H1 (cell line): ENCODE measurements at regions not wholly inside any gene's neighbourhood (a gene's known extent, or its start where the extent isn't known, plus 50 kb on each side); places are given as distances from the start of the nearest gene placed in this dataset.

Experiments
- ASH2L ChIP-seq: fragments of 200-600, 300-600 bp; sonication (generic); IDR thresholded peaks from one replicate; pipeline ENCODE4 v1.7.1; 2017; ENCODE audit warnings: low read length
- CBX5 ChIP-seq: fragments of 300-800, 300-1000 bp; sonication (generic); IDR thresholded peaks from 2 replicates; pipeline ENCODE4 v1.7.1; 2016; ENCODE audit warnings: antibody characterized with exemption, low read length, low read depth
- CTBP2 ChIP-seq: IDR thresholded peaks from 2 replicates; pipeline ENCODE4 v1.7.0; 2011; ENCODE audit warnings: borderline replicate concordance, mild to moderate bottlenecking, moderate library complexity, mixed read lengths, low read length; ENCODE audit not compliant: insufficient read depth, insufficient read length
- TF ChIP-seq, protein P1 (sequence below): IDR thresholded peaks from 2 replicates; pipeline ENCODE4 v1.6.1; 2012; ENCODE audit warnings: low read length, inconsistent platforms

DNA sequence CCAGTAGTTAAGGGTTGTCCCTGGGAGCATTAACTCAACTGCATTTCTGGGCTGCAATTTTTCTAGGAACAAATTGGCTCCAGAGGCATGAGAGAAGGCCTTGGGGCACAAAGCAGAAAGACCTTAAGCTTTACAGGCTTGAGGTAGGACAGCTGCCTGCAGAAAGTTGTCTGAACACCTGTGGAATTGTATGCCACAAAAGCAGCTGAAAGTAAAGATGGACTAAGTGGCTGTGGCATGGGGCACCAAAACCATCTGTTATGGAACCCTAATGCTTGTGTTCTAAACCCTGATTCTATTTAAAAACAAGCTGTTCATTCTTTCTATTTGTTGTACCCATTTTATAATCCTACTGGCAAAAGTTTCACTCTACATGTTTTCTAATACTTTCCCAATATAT lies 515.2 kb downstream of the GLUD2 start (continued):
- TF ChIP-seq, protein P1, sequence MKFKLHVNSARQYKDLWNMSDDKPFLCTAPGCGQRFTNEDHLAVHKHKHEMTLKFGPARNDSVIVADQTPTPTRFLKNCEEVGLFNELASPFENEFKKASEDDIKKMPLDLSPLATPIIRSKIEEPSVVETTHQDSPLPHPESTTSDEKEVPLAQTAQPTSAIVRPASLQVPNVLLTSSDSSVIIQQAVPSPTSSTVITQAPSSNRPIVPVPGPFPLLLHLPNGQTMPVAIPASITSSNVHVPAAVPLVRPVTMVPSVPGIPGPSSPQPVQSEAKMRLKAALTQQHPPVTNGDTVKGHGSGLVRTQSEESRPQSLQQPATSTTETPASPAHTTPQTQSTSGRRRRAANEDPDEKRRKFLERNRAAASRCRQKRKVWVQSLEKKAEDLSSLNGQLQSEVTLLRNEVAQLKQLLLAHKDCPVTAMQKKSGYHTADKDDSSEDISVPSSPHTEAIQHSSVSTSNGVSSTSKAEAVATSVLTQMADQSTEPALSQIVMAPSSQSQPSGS = no peak
- no peak for TF ChIP-seq CBX5
- TF ChIP-seq CTBP2 = no peak
- TF ChIP-seq ASH2L = no peak
